ENCODE measurements at regions not wholly inside any gene's neighbourhood (a gene's known extent, or its start where the extent isn't known, plus 50 kb on each side); places are given as distances from the start of the nearest gene placed in this dataset.

DNA sequence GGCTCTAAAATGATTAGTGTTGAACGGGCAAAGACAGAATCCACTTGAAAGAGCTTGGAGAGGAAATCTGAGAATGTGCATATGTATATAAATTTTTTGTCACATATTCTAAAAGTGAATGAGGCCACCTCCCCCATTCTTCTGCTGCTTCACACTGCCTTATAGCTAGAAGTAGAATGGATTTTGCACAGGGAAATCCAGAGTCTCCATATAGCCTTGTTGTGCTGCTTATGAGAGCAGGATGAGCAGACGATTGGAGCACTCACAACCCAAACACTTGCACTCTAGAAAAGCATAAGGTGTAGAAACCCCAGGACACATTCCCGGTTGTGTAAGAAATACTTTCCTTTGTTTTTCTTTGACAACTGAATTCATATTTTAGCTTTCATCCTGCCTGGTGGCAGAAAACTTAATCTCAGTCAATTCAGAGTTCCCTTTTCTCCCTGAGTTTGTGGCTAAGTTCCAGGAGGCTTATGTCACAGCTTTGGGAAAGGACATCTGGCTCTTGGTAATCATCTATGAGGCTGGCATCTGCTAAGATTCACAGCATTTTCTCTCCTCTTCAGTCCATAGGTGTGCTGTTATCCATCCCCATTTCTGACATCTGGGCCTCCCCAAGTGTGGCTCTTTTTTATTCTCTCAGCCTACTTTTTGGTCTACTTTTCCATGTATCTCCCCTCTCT lies 188.4 kb upstream of the PFN2 start:
- TF ChIP-seq MXD4 (CRISPR knock-in tag; IDR thresholded peaks at IDR 0.05; ENCODE audit: borderline replicate concordance) (no peak), OVOL2 (CRISPR knock-in tag; IDR thresholded peaks at IDR 0.05; ENCODE audit: borderline replicate concordance) (no peak)
- TF ChIP-seq, protein P1, sequence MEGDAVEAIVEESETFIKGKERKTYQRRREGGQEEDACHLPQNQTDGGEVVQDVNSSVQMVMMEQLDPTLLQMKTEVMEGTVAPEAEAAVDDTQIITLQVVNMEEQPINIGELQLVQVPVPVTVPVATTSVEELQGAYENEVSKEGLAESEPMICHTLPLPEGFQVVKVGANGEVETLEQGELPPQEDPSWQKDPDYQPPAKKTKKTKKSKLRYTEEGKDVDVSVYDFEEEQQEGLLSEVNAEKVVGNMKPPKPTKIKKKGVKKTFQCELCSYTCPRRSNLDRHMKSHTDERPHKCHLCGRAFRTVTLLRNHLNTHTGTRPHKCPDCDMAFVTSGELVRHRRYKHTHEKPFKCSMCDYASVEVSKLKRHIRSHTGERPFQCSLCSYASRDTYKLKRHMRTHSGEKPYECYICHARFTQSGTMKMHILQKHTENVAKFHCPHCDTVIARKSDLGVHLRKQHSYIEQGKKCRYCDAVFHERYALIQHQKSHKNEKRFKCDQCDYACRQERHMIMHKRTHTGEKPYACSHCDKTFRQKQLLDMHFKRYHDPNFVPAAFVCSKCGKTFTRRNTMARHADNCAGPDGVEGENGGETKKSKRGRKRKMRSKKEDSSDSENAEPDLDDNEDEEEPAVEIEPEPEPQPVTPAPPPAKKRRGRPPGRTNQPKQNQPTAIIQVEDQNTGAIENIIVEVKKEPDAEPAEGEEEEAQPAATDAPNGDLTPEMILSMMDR (IDR thresholded peaks at IDR 0.05), result no peak
